ENCODE measurements at regions not wholly inside any gene's neighbourhood (a gene's known extent, or its start where the extent isn't known, plus 50 kb on each side); places are given as distances from the start of the nearest gene placed in this dataset.
"Not testable (repeated sequence)": the region's sequence is repeated elsewhere in the genome, so short reads cannot be mapped to it uniquely, and the experiment has no call there.

DNA sequence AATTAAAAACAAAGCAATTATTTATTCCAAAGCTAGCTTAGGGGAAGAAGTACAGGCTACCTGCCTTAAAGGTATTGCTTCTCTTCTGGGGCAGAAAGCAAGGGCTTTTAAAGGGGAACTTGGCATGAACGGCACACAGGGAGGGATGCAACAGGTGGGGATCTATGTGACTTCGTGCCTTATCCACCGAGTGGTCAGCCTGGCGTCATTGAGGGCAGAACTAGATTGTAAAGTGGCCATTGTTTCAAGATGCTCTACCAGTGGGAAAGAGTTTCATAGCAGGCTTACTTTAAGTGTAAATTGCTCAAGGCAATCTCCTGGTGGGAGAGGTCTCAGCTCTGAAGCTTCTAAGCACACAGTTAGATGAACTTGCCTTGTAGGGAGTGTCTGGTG, 360.4 kb downstream of the ATP23 start:
- Mint-ChIP-seq H3K9me3 (no peaks in the 10 kb centered on the region), H3K4me1 (no peaks in the 10 kb centered on the region), H3K27ac (no peak overlapping the region), H3K4me3 (no peak overlapping the region), H3K27me3 (peaks cover 11% of the 10 kb centered on the region), H3K36me3 (no peaks in the 10 kb centered on the region)
- DNase-seq: no peak

DNA sequence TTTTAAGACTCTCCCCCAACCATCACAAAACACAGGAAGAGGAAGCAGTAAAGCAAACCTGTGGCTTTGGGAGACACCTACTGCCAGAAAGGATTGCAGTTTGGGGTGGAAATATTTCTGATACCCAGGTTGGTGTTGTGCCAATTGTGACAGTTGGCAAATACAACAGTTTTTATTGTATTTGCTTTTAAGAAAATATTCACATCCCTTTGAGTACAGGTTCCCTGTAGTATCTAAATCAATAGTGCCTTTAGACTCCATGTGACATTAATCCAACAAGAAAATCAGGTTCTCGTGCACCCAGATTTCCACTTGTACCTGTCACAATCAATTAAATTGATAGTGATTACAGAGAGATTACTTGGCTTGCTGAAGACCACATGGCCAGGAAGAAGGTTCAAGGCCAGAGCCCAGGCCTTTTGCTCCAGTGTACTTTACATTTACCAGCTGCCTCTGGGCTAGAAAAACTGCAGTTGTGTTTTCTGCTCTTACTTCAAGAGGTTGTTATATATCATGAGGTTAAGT, 361.2 kb downstream of the ATP23 start:
- no peaks in the 10 kb centered on the region for H3K9me3 Mint-ChIP-seq
- peaks cover 3% of the 10 kb centered on the region for H3K27me3 Mint-ChIP-seq
- no peaks in the 10 kb centered on the region for H3K36me3 Mint-ChIP-seq
- no peak overlapping the region for H3K27ac Mint-ChIP-seq
- no peak overlapping the region for H3K4me3 Mint-ChIP-seq
- DNase-seq: no peak
- no peaks in the 10 kb centered on the region for H3K4me1 Mint-ChIP-seq

DNA sequence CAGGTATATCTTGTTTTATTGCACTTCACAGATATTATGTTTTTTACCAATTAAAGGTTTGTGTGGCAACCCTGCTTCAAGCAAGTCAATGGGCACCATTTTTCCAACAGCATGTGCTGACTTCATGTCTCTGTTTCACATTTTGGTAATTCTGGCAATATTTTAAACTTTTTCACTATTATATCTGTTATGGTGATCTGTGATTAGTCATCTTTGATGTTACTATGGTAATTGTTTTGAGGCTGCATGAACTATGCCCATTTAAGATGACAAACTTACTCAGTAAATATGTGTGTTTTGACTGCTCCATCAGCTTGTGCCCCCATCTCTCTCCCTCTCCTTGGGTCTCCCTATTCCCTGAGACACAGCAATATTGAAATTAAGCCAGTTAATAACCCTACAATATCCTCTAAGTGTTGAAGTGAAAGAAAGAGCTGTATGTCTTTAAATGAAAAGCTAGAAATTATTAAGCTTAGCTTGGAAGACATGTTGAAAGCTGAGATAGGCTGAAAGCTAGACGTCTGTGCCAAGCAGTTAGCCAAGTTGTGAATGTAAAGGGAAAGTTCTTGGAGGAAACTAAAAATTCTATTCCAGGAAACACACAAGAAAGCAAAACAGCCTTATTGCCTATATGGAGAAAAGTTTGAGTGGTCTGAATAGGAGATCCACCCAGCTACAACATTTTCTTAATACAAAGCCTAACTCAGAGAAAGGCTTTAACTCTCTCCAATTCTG, 365.1 kb downstream of the ATP23 start:
- no peaks in the 10 kb centered on the region for H3K36me3 Mint-ChIP-seq
- H3K27ac Mint-ChIP-seq: no peak overlapping the region
- no peaks in the 10 kb centered on the region for H3K4me1 Mint-ChIP-seq
- H3K9me3 Mint-ChIP-seq: no peaks in the 10 kb centered on the region
- no peak overlapping the region for H3K4me3 Mint-ChIP-seq
- DNase-seq: no peak
- peaks cover 3% of the 10 kb centered on the region for H3K27me3 Mint-ChIP-seq

DNA sequence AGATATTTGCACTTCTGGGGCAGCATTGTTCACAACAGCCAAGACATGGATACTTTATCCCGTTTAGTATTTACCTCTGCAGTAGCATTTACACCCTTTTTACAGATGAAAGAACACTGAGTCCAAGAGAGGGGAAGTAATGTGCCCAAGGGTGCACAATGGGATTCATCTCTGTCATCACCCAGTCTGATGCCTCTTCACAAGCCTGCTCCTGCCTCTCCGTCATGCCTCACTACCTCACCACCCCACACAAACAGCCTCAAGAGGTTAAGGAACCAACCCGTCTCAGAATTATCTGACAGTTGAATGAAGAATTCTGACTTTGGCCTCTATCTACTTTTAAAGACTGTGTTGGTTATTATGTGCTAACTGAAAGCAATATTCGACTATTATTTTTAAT, 368.4 kb downstream of the ATP23 start:
- H3K4me3 Mint-ChIP-seq: no peak overlapping the region
- H3K27me3 Mint-ChIP-seq: peaks cover 10% of the 10 kb centered on the region
- no peaks in the 10 kb centered on the region for H3K36me3 Mint-ChIP-seq
- H3K9me3 Mint-ChIP-seq: no peaks in the 10 kb centered on the region
- no peak for DNase-seq
- no peak overlapping the region for H3K27ac Mint-ChIP-seq
- H3K4me1 Mint-ChIP-seq: no peaks in the 10 kb centered on the region

DNA sequence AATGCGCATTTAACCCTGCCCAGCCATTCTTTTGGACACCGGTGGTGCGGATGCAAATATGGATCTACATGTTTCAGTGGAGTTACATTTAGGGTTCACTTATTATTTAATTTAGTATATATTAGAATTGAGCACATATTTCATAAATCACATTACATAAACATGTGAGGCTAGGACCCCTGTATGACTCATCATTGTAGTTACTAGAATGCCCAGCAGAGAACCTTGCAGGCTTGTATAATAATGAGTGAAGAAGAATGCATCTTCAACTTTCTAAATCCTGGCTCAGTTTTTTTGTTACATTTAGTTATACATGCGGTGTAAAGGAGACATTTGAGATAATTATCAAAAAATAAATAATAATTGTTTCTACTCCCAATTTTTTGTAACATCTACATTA, 369.0 kb downstream of the ATP23 start:
- Mint-ChIP-seq H3K27ac (no peak overlapping the region), H3K4me1 (no peaks in the 10 kb centered on the region), H3K27me3 (peaks cover 10% of the 10 kb centered on the region), H3K36me3 (no peaks in the 10 kb centered on the region), H3K4me3 (no peak overlapping the region), H3K9me3 (no peaks in the 10 kb centered on the region)
- DNase-seq: no peak

DNA sequence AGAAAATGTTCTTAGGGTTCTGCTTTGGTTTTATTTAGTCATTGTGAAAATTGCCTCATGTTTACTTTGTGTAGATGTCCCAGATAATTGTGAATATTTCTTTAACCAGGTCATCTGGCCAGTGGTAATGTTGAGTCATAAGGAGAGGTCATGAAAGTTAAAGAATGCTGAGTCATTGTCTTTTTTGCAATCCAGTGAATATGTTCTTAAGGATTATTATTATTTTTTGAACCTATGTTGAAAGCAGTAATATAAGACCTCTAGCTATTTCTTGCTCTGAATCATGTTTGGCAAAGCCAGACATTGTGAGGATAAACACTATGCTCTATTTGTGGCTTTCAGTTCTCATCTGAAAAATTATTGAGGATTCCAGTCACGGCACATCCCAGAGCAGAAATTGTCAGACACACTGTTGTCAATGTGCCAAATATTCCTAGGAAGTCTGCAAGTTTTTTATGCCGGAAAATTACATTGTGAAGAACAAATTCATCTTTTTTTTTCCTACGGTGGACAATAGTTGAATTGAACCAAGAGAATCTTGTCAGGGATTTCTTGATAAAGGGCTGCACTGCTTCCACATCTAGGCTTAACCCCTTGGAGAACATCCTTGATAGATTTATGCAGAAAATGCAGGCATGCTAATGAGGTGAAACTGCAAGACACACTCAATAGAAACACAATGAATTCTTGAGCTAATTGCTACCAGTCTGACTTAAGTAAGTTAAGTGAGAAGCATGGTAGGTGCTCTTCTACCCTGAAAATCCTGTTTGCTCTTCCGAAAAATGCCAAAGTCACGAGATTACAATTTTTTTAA, 369.6 kb downstream of the ATP23 start:
- DNase-seq: no peak
- H3K4me3 Mint-ChIP-seq: no peak overlapping the region
- H3K9me3 Mint-ChIP-seq: no peaks in the 10 kb centered on the region
- no peak overlapping the region for H3K27ac Mint-ChIP-seq
- peaks cover 10% of the 10 kb centered on the region for H3K27me3 Mint-ChIP-seq
- H3K36me3 Mint-ChIP-seq: no peaks in the 10 kb centered on the region
- H3K4me1 Mint-ChIP-seq: no peaks in the 10 kb centered on the region

DNA sequence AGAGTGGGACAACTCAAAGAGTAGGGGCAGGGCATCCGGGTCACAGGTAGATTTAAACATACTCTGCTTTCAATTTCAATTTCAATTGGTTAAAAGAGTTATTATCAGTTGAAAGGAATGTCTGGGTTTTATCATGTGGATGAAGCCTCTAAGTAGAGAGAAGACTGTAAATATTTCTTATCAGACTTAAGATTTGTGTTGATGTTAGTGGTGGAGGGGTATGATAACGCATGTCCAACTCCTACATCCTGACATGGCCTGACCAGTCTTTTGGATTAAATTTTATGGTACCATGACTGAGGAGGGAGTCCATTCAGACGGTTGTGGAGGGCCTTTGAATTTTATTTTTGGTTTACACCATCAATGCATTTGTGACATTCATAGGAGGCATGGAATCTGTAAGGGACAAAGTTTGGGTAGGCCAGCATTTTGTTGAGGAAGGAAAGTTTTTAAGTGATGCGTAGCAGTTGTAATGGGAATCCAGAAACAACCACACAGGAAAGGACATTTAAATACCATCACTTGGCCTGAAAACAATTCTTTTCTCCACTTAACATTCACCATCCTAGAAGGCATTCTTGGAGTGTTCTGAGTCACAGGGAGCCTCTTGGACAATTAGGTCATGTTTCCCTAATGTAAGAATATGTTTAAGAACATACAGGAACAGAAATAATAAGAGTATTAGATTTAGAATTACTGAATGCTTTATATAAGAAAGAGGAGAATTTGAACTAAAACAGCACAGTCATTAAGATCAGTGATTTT, 371.9 kb downstream of the ATP23 start:
- DNase-seq: no peak
- peaks cover 4% of the 10 kb centered on the region for H3K9me3 Mint-ChIP-seq
- no peaks in the 10 kb centered on the region for H3K36me3 Mint-ChIP-seq
- no peak overlapping the region for H3K4me3 Mint-ChIP-seq
- peaks cover 10% of the 10 kb centered on the region for H3K27me3 Mint-ChIP-seq
- H3K27ac Mint-ChIP-seq: no peak overlapping the region
- no peaks in the 10 kb centered on the region for H3K4me1 Mint-ChIP-seq

DNA sequence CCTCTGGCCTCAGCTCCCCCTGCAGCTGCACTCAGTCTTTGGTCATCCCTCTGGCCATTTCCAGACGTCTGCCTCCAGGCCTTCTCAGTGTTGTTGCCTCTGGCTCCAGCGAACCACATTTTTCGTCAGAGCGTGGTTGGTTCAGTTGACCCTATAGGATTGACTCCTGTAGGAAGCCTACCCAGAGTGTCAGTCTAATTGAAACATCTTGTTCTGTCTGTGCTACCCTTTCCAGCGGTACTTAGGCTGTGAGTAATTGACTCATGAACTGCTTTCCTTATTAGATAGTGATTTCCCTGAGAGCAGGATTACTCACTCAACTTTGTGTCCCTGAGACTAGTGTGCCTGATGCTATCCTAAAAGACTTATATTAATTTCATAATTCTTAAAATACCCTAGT, 373.2 kb downstream of the ATP23 start:
- no peak overlapping the region for H3K4me3 Mint-ChIP-seq

DNA sequence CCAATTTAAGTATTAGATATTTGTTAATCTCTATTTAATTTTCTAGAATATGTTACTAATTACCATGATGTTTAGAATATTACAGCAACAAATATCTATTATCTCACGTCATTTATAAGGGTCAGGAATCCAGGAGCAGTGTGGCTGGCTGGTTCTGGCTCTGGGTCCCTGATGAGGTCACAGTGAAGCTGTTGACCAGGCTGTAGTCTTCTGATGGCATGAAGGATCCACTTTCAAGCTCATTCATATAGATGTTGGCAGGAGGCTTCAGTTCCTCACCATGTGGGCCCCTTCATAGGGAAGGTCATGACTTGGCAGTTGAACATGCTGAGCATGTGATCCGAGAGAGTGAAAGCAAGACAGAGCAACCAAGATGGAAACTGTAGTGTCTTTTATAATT, 375.6 kb downstream of the ATP23 start:
- H3K9me3 Mint-ChIP-seq: peaks cover 4% of the 10 kb centered on the region
- DNase-seq: no peak
- peaks cover 7% of the 10 kb centered on the region for H3K27me3 Mint-ChIP-seq
- H3K36me3 Mint-ChIP-seq: no peaks in the 10 kb centered on the region
- no peak overlapping the region for H3K4me3 Mint-ChIP-seq
- H3K4me1 Mint-ChIP-seq: no peaks in the 10 kb centered on the region
- H3K27ac Mint-ChIP-seq: no peak overlapping the region

More for the DNA sequence above, 373.2 kb downstream of the ATP23 start:
- Mint-ChIP-seq H3K36me3 (no peaks in the 10 kb centered on the region), H3K27ac (no peak overlapping the region), H3K9me3 (peaks cover 4% of the 10 kb centered on the region), H3K4me1 (no peaks in the 10 kb centered on the region), H3K27me3 (peaks cover 10% of the 10 kb centered on the region)
- DNase-seq: no peak

DNA sequence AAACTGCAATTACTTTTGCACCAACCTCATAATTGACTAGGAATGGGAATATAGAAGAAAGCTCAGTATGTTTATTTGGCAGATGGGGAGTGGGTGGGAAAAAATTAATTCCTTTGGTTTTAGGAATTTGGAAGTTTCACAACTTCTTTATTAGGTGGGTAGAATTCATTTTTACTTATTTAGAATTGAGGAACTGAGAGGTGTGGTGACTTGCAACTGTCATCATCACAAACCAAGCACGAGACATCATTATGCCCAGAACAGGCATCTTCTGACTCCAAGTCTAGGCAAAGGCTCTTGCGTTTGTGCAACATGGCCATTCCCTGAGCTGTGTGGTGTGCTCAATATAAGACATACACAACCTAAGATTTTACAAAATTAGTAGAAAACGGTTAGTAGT, 380.0 kb downstream of the ATP23 start:
- H3K4me1 Mint-ChIP-seq: no peaks in the 10 kb centered on the region
- no peak overlapping the region for H3K27ac Mint-ChIP-seq
- H3K9me3 Mint-ChIP-seq: peaks cover 4% of the 10 kb centered on the region
- no peak overlapping the region for H3K4me3 Mint-ChIP-seq
- H3K36me3 Mint-ChIP-seq: no peaks in the 10 kb centered on the region
- H3K27me3 Mint-ChIP-seq: no peaks in the 10 kb centered on the region
- DNase-seq: no peak

DNA sequence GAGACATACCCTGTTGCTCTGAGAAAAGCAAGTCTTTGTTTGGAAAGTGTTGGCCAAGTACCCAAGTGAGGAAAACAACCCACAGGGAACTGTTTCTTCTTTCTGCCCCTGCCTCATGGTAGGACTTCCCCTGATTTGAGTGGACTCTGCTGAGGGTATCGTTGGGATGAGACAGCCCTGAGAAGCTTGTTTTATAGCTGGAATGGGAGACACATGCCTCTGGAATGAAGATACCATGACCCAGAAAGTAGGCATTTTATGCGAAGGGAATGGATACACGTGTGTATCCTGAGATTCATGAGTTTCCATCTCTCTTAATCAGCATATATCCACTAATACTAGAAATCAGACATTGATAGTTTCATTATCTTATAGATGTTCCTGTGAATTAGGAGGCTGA, 382.3 kb downstream of the ATP23 start:
- no peaks in the 10 kb centered on the region for H3K4me1 Mint-ChIP-seq
- H3K27me3 Mint-ChIP-seq: no peaks in the 10 kb centered on the region
- no peak overlapping the region for H3K27ac Mint-ChIP-seq
- H3K4me3 Mint-ChIP-seq: no peak overlapping the region
- no peaks in the 10 kb centered on the region for H3K36me3 Mint-ChIP-seq
- no peaks in the 10 kb centered on the region for H3K9me3 Mint-ChIP-seq
- no peak for DNase-seq

DNA sequence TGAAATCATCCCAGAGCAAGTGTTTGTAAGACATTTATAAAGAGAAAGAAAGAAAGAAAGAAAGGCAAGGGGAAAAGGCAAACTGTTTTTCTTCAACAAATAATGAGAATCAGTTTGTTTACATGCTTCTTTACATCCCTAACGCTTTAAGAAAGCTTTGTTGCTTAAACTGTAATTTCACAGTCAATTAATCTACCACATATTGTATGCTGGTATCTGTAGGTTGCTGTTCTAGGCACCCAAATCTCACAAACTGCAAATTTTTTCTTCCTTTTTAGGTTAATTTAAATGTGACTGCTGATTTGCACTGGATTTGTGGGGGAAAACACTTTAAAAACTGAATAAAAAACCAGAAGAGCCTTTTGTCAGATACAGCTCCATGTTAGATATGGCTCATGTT, 384.2 kb downstream of the ATP23 start:
- no peak for DNase-seq
- H3K4me3 Mint-ChIP-seq: no peak overlapping the region
- no peaks in the 10 kb centered on the region for H3K36me3 Mint-ChIP-seq
- H3K27me3 Mint-ChIP-seq: no peaks in the 10 kb centered on the region
- H3K4me1 Mint-ChIP-seq: no peaks in the 10 kb centered on the region
- no peak overlapping the region for H3K27ac Mint-ChIP-seq
- H3K9me3 Mint-ChIP-seq: no peaks in the 10 kb centered on the region

DNA sequence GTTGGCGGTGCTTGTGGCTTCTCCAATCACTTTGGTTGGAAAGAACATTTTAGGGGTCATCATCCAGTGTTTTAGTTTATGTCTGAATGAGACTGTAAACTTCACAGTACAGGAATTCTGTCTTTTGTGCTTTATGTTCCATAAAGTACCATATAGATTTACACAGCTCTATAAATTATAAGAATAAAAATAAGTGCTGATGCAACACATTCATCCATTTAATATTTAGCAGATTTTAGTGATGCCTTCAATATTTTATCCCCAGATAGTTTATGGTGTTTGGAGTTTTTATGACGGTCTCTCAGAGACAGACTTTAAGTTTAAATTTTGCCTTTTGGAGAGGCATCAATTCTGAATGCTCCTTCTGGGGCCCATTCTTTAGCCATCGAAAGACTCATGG, 385.2 kb downstream of the ATP23 start:
- no peaks in the 10 kb centered on the region for H3K36me3 Mint-ChIP-seq
- no peaks in the 10 kb centered on the region for H3K4me1 Mint-ChIP-seq
- no peak for DNase-seq
- H3K27ac Mint-ChIP-seq: no peak overlapping the region
- no peak overlapping the region for H3K4me3 Mint-ChIP-seq
- no peaks in the 10 kb centered on the region for H3K27me3 Mint-ChIP-seq
- no peaks in the 10 kb centered on the region for H3K9me3 Mint-ChIP-seq

DNA sequence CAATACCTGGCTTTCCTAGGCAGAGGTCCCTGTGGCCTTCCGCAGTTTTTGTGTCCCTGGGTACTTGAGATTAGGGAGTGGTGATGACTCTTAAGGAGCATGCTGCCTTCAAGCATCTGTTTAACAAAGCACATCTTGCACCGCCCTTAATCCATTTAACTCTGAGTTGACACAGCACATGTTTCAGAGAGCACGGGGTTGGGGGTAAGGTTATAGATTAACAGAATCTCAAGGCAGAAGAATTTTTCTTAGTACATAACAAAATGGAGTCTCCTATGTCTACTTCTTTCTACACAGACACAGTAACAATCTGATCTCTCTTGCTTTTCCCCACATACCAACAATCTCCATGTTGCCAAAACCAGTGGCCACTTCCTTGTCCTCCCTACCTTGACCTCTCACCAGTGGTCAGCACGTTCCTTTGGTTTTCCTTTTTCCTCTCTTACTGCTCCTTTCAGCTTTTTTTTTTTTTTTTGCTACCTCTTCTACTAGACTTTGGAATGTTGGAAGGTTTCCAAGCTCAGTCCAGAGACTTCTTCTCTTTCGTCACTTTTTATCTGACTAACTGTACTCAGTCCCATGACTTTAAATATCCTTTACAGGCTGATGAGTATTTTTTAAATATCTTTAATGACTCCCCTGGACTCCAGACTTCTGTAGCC, 395.3 kb downstream of the ATP23 start:
- not testable (repeated sequence) for H3K4me1 Mint-ChIP-seq, H3K9me3 Mint-ChIP-seq, DNase-seq, H3K4me3 Mint-ChIP-seq, H3K27ac Mint-ChIP-seq, H3K36me3 Mint-ChIP-seq
- H3K27me3 Mint-ChIP-seq: peaks cover 12% of the 10 kb centered on the region

DNA sequence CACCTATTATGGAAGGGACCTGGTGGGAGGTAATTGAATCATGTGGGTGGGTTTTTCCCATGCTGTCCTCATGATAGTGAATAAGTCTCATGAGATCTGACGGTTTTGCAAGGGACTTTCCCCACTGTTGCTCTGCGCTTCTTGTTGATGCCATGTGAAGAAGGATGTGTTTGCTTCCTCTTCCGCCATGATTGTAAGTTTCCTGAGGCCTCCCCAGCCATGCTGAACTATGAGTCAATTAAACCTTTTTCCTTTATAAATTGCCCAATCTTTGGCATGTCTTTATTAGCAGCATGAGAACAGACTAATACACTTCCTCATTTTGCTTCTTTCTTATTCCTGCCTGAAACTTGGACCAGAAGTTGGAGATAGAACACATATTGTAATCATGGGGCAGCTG, 396.2 kb downstream of the ATP23 start:
- H3K27ac Mint-ChIP-seq, DNase-seq, H3K4me1 Mint-ChIP-seq, H3K4me3 Mint-ChIP-seq, H3K36me3 Mint-ChIP-seq, H3K9me3 Mint-ChIP-seq: not testable (repeated sequence)
- peaks cover 12% of the 10 kb centered on the region for H3K27me3 Mint-ChIP-seq
